ENCODE measurements at regions not wholly inside any gene's neighbourhood (a gene's known extent, or its start where the extent isn't known, plus 50 kb on each side); places are given as distances from the start of the nearest gene placed in this dataset.

- TF ChIP-seq CTCF (IDR thresholded peaks at IDR 0.05): no peak
- no peak for TF ChIP-seq POLR2A (IDR thresholded peaks at IDR 0.05)
Observed at GRCh38 chr4:119730671-119730950, 102.0 kb upstream of the PDE5A start.
